ENCODE measurements at regions not wholly inside any gene's neighbourhood (a gene's known extent, or its start where the extent isn't known, plus 50 kb on each side); places are given as distances from the start of the nearest gene placed in this dataset.

DNA sequence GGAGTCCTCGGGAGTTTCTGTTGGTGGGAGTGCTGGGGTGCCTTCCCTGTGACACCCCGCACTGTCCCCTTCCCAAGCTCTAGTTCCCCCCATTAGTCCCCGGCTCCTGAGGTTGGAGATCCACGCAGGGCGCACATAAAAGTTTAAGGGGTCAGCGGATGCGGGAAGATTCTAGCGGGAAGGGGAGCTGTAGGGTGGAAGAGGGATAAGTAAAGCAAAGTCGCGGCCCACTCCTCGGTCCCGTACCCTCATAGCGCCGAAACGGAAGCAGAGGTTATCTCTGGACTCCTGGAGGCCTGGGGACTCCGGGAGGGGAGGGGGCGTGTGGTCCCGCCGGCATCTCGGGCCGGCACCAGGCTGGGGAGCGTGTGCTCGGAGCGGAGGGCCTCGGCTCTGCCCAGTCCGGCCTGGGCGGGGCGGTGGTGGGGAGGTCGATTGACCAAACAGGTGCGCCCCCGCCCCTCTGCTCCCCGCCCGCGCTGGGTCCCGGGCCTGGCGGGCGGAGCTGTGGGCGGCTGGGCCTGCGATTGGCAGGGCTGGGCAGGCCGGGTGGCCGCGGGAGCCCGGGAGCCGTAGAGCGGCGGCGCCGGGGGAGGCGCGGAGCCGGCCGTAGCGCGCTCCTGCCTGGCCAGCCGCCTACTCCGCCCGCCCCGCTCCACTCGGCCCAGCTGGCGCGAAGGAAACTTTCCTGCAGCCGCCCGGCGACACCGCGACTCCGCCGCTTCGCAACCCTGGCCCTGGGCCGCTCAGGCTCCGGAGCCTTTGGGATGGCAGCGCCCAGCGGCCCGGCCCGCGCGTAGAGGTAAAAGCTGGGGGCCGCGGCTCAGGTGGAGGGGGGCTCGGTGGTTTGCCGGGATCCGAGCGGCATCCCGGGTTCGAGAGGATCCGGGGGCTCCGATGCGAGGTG lies 52.2 kb upstream of the DAB2IP start:
- TF ChIP-seq, protein P1, sequence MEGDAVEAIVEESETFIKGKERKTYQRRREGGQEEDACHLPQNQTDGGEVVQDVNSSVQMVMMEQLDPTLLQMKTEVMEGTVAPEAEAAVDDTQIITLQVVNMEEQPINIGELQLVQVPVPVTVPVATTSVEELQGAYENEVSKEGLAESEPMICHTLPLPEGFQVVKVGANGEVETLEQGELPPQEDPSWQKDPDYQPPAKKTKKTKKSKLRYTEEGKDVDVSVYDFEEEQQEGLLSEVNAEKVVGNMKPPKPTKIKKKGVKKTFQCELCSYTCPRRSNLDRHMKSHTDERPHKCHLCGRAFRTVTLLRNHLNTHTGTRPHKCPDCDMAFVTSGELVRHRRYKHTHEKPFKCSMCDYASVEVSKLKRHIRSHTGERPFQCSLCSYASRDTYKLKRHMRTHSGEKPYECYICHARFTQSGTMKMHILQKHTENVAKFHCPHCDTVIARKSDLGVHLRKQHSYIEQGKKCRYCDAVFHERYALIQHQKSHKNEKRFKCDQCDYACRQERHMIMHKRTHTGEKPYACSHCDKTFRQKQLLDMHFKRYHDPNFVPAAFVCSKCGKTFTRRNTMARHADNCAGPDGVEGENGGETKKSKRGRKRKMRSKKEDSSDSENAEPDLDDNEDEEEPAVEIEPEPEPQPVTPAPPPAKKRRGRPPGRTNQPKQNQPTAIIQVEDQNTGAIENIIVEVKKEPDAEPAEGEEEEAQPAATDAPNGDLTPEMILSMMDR (IDR thresholded peaks at IDR 0.05), result no peak
- TF ChIP-seq POLR2A (IDR thresholded peaks at IDR 0.05), result peak in 1 of 2 donors; percentile 31

Measured in vagina (tissue), 2 donors.